ENCODE measurements at regions not wholly inside any gene's neighbourhood (a gene's known extent, or its start where the extent isn't known, plus 50 kb on each side); places are given as distances from the start of the nearest gene placed in this dataset.

DNA sequence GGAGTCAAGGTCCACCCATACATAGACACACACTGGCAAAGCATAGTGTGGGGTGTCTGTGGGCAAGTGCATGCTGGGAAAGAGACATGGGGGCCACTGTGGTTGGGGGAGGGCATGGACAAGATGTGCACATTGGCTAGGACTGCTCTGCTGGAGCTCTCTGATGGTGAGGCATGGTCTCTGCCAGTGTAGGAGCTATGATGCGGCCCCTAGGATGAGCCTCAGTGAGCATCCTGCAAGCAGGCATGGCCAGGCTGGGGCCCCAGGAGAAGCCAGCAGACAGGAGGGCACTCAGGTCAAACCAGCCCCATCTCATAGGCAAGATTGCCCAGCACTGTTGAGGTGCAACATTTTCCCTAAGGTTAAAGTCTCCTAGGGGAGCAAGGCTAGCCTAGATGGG, 489.4 kb downstream of the DNAJB9 start:
- H3K9me3 Mint-ChIP-seq (ENCODE audit: low read depth) = no peaks in the 10 kb centered on the region
- peaks cover 10% of the 10 kb centered on the region for H3K27me3 Mint-ChIP-seq (ENCODE audit: low read depth)
- no peaks in the 10 kb centered on the region for H3K4me1 Mint-ChIP-seq (ENCODE audit: low read depth)
- TF ChIP-seq, protein P1, sequence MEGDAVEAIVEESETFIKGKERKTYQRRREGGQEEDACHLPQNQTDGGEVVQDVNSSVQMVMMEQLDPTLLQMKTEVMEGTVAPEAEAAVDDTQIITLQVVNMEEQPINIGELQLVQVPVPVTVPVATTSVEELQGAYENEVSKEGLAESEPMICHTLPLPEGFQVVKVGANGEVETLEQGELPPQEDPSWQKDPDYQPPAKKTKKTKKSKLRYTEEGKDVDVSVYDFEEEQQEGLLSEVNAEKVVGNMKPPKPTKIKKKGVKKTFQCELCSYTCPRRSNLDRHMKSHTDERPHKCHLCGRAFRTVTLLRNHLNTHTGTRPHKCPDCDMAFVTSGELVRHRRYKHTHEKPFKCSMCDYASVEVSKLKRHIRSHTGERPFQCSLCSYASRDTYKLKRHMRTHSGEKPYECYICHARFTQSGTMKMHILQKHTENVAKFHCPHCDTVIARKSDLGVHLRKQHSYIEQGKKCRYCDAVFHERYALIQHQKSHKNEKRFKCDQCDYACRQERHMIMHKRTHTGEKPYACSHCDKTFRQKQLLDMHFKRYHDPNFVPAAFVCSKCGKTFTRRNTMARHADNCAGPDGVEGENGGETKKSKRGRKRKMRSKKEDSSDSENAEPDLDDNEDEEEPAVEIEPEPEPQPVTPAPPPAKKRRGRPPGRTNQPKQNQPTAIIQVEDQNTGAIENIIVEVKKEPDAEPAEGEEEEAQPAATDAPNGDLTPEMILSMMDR (IDR thresholded peaks at IDR 0.05) = no peak
- no peak overlapping the region for H3K4me3 Mint-ChIP-seq (ENCODE audit: unreplicated experiment)
- no peak overlapping the region for H3K27ac Mint-ChIP-seq (ENCODE audit: unreplicated experiment)
- DNase-seq (ENCODE audit: low spot score) = no peak
- no peaks in the 10 kb centered on the region for H3K36me3 Mint-ChIP-seq (ENCODE audit: low read depth)

DNA sequence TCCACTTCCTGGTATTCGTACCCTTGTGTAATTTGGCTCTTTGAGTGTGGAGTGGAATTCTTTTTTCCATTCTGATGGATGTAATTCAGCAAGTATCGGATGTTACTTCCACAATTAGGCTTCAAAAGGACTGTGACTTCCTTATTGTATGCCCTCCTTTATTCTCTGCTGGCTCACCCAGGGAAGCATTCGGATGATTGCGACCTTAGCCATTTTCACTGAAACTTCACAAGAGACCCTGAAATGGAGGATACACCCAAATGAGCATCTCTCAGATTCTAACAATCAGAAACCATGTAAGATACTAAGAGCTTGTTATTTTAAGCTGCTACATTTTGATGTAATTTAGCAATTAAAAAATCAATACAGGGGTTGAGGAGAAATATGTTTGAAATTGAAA, 493.1 kb downstream of the DNAJB9 start:
- no peak overlapping the region for H3K4me3 Mint-ChIP-seq (ENCODE audit: unreplicated experiment)
- no peaks in the 10 kb centered on the region for H3K9me3 Mint-ChIP-seq (ENCODE audit: low read depth)
- H3K4me1 Mint-ChIP-seq (ENCODE audit: low read depth) = no peaks in the 10 kb centered on the region
- DNase-seq (ENCODE audit: low spot score) = no peak
- peaks cover 19% of the 10 kb centered on the region for H3K27me3 Mint-ChIP-seq (ENCODE audit: low read depth)
- H3K27ac Mint-ChIP-seq (ENCODE audit: unreplicated experiment) = no peak overlapping the region
- no peaks in the 10 kb centered on the region for H3K36me3 Mint-ChIP-seq (ENCODE audit: low read depth)
- TF ChIP-seq, protein P1 (IDR thresholded peaks at IDR 0.05) = no peak

DNA sequence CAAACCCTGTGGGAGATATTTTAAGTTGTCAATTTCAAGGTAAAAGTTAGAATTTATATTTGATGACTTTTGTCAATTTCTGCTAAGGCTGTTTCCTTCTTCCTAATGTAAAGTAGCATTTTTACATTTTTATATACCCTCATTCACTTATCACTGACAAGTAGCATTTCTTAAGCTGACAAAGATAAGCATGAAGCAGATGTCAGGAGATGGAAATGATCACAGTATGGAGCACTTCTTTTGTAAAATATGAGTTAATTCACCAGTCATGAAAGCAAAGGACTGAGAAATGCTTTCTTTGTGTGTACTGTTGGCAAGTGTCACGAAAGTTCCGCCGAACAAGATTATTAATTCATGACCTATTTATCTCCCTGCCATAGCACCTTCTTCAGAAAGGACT, 503.9 kb downstream of the DNAJB9 start:
- H3K4me1 Mint-ChIP-seq (ENCODE audit: low read depth) = no peaks in the 10 kb centered on the region
- no peaks in the 10 kb centered on the region for H3K27me3 Mint-ChIP-seq (ENCODE audit: low read depth)
- TF ChIP-seq, protein P1 (IDR thresholded peaks at IDR 0.05) = no peak
- H3K9me3 Mint-ChIP-seq (ENCODE audit: low read depth) = no peaks in the 10 kb centered on the region
- H3K27ac Mint-ChIP-seq (ENCODE audit: unreplicated experiment) = no peak overlapping the region
- H3K4me3 Mint-ChIP-seq (ENCODE audit: unreplicated experiment) = no peak overlapping the region
- H3K36me3 Mint-ChIP-seq (ENCODE audit: low read depth) = no peaks in the 10 kb centered on the region
- no peak for DNase-seq (ENCODE audit: low spot score)

DNA sequence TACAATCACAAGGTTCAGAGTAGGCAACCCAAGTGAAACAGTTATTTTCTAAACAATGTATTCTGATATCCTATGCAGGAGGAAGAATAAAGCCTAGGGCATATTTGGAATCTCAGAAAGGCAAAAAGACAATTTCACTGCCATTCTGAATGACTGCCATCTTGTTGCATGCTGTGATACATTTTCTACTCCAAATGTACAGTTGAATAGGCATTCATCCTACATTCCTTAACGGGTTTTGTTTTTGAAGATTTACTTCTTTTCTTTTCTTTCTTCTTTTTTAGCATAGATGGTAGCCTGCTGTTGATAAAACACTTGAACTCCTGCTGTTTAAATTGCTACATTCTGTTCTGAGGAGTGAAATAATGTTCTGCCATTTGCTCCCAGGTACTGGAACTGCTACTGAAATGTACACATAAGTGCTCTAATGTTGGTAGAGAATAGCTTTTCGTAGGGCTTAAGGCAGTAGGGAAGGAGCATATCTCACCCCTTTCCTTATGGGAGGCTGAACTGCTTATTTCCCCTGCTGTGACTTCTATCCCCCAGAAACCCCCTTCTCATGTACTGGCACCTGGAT, 506.8 kb downstream of the DNAJB9 start:
- no peak for DNase-seq (ENCODE audit: low spot score)
- Mint-ChIP-seq H3K27ac (ENCODE audit: unreplicated experiment) (no peak overlapping the region), H3K36me3 (ENCODE audit: low read depth) (no peaks in the 10 kb centered on the region), H3K4me1 (ENCODE audit: low read depth) (no peaks in the 10 kb centered on the region), H3K9me3 (ENCODE audit: low read depth) (no peaks in the 10 kb centered on the region), H3K4me3 (ENCODE audit: unreplicated experiment) (no peak overlapping the region), H3K27me3 (ENCODE audit: low read depth) (no peaks in the 10 kb centered on the region)
- TF ChIP-seq, protein P1 (IDR thresholded peaks at IDR 0.05) = no peak

DNA sequence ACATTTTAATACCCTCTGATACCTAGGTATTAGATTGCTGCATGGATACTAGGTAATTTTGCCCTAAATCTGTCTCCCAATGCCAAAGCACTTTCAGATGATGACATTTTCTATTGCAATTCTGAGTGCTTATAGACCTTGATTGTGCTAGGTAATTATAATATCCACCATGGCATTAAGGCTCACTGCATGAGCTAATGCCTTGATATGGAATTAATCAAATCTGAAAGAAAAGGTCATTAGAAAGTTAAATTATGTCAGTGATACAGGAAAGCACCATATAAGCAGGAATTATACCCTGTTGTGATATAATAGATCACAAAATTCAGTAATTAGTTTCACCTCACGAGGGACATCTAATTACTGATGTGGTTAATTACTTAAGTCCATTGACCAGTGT, 521.4 kb downstream of the DNAJB9 start:
- no peaks in the 10 kb centered on the region for H3K36me3 Mint-ChIP-seq (ENCODE audit: low read depth)
- H3K4me1 Mint-ChIP-seq (ENCODE audit: low read depth) = no peaks in the 10 kb centered on the region
- no peak overlapping the region for H3K27ac Mint-ChIP-seq (ENCODE audit: unreplicated experiment)
- no peak overlapping the region for H3K4me3 Mint-ChIP-seq (ENCODE audit: unreplicated experiment)
- TF ChIP-seq, protein P1 (IDR thresholded peaks at IDR 0.05) = no peak
- H3K9me3 Mint-ChIP-seq (ENCODE audit: low read depth) = peaks cover 7% of the 10 kb centered on the region
- H3K27me3 Mint-ChIP-seq (ENCODE audit: low read depth) = no peaks in the 10 kb centered on the region
- DNase-seq (ENCODE audit: low spot score) = no peak

Measured in chondrocyte (in vitro differentiated cells).